Stimulated activated effector memory CD8-positive, alpha-beta T cell treated with anti-CD3 and anti-CD28 coated beads, Interleukin-12 subunit alpha, Interleukin-12 subunit beta, amount 100 ng/mL, for 72 hours (primary cell): ENCODE measurements at regions not wholly inside any gene's neighbourhood (a gene's known extent, or its start where the extent isn't known, plus 50 kb on each side); places are given as distances from the start of the nearest gene placed in this dataset.

Experiments used
- ATAC-seq: fragments of 150-1000 bp; cut with Tn5 transposase; 2 replicates; pipeline ENCODE4 v1.10.0; 2021
- DNase-seq, 2 donors: peaks; one replicate each; pipeline ENCODE4 v3.0.0; 2021 to 2022; ENCODE audit warnings: low spot score in 2 of 2
- H3K27ac Mint-ChIP-seq: one replicate; pipeline ENCODE4 v1.8.0; 2022; ENCODE audit warnings: mild to moderate bottlenecking, mixed read lengths
- H3K36me3 Mint-ChIP-seq: one replicate; pipeline ENCODE4 v1.8.0; 2022; ENCODE audit warnings: mild to moderate bottlenecking, mixed read lengths
- H3K4me1 Mint-ChIP-seq: one replicate; pipeline ENCODE4 v1.8.0; 2022; ENCODE audit warnings: mixed read lengths
- H3K4me3 Mint-ChIP-seq: one replicate; pipeline ENCODE4 v1.8.0; 2022; ENCODE audit warnings: mild to moderate bottlenecking, mixed read lengths
- H3K9me3 Mint-ChIP-seq: one replicate; pipeline ENCODE4 v1.8.0; 2022; ENCODE audit warnings: mixed read lengths

GRCh38 chr16:79294568-79294967, 306.0 kb downstream of the MAF start:
- DNase-seq = no peak
- ATAC-seq = no peak
- Mint-ChIP-seq H3K9me3 (no peaks in the 10 kb centered on the region), H3K4me1 (peaks cover 8% of the 10 kb centered on the region), H3K36me3 (no peaks in the 10 kb centered on the region), H3K27ac (no peak overlapping the region), H3K4me3 (no peak overlapping the region)

DNA sequence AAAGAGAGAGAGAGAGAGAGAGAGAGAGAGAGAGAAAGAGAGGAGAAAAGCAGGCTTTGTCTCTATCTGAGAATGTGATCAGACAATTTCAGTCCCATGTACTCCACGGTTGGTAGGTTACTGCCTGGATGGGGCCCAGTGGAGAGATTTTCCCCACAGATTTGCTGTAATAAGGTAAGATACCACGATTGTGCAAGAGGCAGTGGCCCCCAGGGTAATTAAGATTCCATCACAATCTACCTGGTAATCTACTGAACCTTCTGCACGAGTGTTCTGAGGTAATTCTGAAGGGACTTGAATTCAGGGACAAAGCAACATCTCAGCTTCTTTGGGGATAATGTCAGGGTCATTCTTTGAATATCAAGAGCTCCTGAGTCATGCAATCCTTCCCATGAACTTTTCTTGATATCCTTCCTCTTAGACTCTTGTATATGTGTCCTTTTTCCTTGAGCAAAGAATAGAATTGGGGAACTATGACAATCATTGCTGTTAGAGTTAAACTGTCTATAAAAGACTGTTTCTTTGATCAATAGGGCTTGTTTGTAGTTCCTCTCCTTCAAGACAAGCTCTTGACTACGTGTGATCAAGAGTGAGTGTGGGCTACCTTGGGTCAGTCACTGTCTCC, 306.6 kb downstream of the MAF start:
- H3K27ac Mint-ChIP-seq = no peak overlapping the region
- DNase-seq = no peak
- H3K4me3 Mint-ChIP-seq = no peak overlapping the region
- no peak for ATAC-seq
- peaks cover 13% of the 10 kb centered on the region for H3K4me1 Mint-ChIP-seq
- H3K9me3 Mint-ChIP-seq = peaks cover 2% of the 10 kb centered on the region
- no peaks in the 10 kb centered on the region for H3K36me3 Mint-ChIP-seq

GRCh38 chr16:79288066-79288465, 312.5 kb downstream of the MAF start:
- DNase-seq (no peak), ATAC-seq (peak; percentile 76)
- H3K4me1 Mint-ChIP-seq = peaks cover 36% of the 10 kb centered on the region
- H3K27ac Mint-ChIP-seq = no peak overlapping the region
- H3K36me3 Mint-ChIP-seq = peaks cover 5% of the 10 kb centered on the region
- H3K4me3 Mint-ChIP-seq = peak overlapping the region; percentile 35
- peaks cover 2% of the 10 kb centered on the region for H3K9me3 Mint-ChIP-seq

DNA sequence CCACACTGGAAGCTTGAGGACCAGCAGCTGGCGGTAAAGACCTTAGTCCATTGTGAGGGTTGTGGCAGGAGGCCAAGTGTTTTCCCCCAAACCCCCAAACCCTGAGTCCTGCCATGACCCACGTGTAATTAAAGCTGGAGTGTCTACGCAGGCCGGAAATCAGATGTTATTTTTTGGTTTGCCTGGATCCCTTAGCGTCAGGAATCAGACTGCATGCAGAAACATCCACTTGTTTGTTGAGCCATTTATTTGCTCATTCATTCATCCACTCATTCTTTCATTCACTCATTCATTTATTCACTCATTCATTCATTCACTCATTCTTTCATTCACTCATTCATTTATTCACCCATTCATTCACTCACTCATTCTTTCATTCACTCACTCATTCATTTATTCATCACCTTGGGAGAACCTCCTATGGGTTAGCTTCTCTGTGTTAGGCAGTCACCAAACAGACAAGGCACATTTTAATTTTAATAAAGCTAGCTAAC, 313.1 kb downstream of the MAF start:
- DNase-seq = no peak
- peaks cover 5% of the 10 kb centered on the region for H3K36me3 Mint-ChIP-seq
- H3K9me3 Mint-ChIP-seq = peaks cover 2% of the 10 kb centered on the region
- H3K4me1 Mint-ChIP-seq = peaks cover 42% of the 10 kb centered on the region
- no peak for ATAC-seq
- peak overlapping the region; percentile 35 for H3K4me3 Mint-ChIP-seq
- H3K27ac Mint-ChIP-seq = peak overlapping the region; percentile 87

DNA sequence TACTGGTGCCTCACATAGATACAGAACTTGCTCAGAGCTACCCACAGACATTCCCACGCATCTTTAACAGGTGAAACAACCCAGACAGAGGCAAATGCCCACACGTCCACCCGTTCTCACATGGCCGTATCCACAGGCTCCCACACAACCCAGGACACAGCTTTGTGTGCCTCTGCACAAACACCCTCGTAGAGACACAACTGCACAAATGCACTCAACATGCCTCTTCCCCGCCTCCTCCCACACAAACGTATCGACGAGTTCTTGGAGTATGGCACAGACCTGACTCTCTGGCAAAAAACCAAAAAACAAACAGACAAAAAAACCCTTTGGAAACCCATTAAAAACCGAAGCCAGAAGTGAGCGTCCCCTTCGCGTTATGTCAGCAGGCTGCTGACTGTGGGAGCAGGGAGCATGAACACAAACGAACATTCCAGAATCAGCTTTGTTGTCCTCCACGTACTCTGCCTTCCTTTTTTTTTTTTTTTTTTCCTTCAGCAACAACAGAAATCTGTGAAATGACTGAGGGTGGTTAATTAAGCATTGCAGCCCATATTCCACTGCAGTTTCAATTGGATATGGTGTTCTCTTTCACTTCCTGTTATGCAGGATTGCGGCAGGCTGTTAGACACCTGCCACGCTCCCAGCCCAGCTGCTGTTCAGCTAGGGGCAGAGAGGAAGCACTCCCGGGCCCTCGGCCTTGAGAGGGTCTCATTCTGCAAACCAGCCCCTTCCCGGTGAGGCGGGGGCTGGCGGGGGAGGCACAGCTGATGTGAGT, 313.7 kb downstream of the MAF start:
- peak overlapping the region; percentile 87 for H3K27ac Mint-ChIP-seq
- ATAC-seq (peak; percentile 57), DNase-seq (peak in 1 of 2 donors; percentile 63)
- H3K4me1 Mint-ChIP-seq = peaks cover 48% of the 10 kb centered on the region
- peak overlapping the region; percentile 35 for H3K4me3 Mint-ChIP-seq
- peaks cover 2% of the 10 kb centered on the region for H3K9me3 Mint-ChIP-seq
- H3K36me3 Mint-ChIP-seq = peaks cover 5% of the 10 kb centered on the region

DNA sequence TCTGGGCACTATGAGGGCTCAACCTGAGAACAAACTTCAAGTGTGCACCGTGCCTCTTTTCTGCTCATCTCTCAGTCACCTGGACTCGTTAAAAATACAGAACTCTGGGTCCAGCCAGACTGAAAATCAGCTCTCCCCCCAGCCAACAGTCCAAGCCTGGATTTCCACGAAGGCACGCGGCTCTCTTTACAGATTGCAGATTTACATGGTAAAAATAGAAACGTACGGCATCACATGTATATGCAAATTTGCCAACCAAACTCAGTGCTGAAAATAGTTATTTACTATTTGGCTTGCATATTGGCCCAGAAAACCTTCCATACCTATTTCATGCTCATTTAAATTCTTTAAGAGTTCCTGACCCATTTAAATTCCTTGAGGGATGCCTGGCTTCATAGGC, 315.8 kb downstream of the MAF start:
- no peak for ATAC-seq
- Mint-ChIP-seq H3K4me3 (no peak overlapping the region), H3K9me3 (peaks cover 2% of the 10 kb centered on the region), H3K36me3 (peaks cover 5% of the 10 kb centered on the region), H3K4me1 (peaks cover 67% of the 10 kb centered on the region), H3K27ac (no peak overlapping the region)
- DNase-seq = no peak

DNA sequence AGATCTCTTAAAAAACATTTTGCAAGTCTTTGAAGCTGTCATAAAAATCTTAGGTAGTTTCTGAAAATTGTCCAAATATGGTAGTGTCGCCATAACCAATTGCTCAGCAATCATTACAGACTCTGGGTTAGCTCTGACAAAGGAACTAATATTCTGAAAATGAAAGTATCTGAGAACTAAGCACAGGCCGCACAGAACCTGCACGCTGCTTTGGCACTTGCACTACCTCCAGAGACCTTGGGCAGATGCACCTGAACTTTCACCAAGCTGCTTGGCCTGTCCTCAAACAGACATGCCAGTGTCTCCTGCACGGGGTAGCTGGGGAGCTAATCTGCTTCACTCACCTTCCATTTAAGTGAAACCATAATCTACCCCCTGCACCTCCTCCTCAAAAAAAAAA, 317.0 kb downstream of the MAF start:
- peak overlapping the region; percentile 58 for H3K4me3 Mint-ChIP-seq

GRCh38 chr16:79282806-79283205, 317.7 kb downstream of the MAF start:
- peaks cover 71% of the 10 kb centered on the region for H3K4me1 Mint-ChIP-seq
- ATAC-seq = peak; percentile 54
- H3K36me3 Mint-ChIP-seq = peaks cover 5% of the 10 kb centered on the region
- no peak for DNase-seq
- H3K27ac Mint-ChIP-seq = peak overlapping the region; percentile 55
- no peaks in the 10 kb centered on the region for H3K9me3 Mint-ChIP-seq
- H3K4me3 Mint-ChIP-seq = peak overlapping the region; percentile 58

More for the DNA sequence above, 317.0 kb downstream of the MAF start:
- no peaks in the 10 kb centered on the region for H3K9me3 Mint-ChIP-seq
- ATAC-seq = peak; percentile 67
- DNase-seq = no peak
- H3K4me1 Mint-ChIP-seq = peaks cover 70% of the 10 kb centered on the region
- peaks cover 5% of the 10 kb centered on the region for H3K36me3 Mint-ChIP-seq
- H3K27ac Mint-ChIP-seq = peak overlapping the region; percentile 55

DNA sequence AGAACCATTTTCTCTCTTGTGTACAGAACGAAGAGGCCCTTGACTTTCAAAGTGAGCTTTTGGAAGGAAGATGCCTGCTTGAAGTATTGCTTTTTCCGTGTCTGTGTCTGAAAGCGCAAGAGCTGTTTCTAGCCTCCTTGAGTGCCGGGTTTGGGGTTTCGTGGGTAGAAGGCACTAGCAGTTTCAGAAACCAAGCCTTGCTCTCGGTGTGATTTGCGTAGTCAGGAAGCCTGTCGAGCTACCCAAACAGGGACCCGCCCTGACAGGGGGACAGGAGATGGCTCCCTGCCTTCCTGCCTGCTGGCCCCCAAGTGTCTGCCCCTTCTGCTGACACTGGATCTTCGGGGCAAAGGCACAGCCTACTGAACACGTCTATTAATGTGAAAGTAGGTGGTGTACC, 322.0 kb downstream of the MAF start:
- peaks cover 80% of the 10 kb centered on the region for H3K4me1 Mint-ChIP-seq
- peak overlapping the region; percentile 65 for H3K4me3 Mint-ChIP-seq
- peak overlapping the region; percentile 85 for H3K27ac Mint-ChIP-seq
- DNase-seq (peak; percentile 41 to 77), ATAC-seq (peak; percentile 91)
- no peaks in the 10 kb centered on the region for H3K9me3 Mint-ChIP-seq
- H3K36me3 Mint-ChIP-seq = no peaks in the 10 kb centered on the region

GRCh38 chr16:79276501-79276900, 324.0 kb downstream of the MAF start:
- peaks cover 82% of the 10 kb centered on the region for H3K4me1 Mint-ChIP-seq
- H3K9me3 Mint-ChIP-seq = no peaks in the 10 kb centered on the region

GRCh38 chr16:79274264-79274663, 326.3 kb downstream of the MAF start:
- Mint-ChIP-seq H3K4me1 (peaks cover 81% of the 10 kb centered on the region), H3K36me3 (peaks cover 4% of the 10 kb centered on the region), H3K27ac (no peak overlapping the region), H3K4me3 (no peak overlapping the region), H3K9me3 (no peaks in the 10 kb centered on the region)
- ATAC-seq (no peak), DNase-seq (no peak)

More at GRCh38 chr16:79276501-79276900, 324.0 kb downstream of the MAF start:
- Mint-ChIP-seq H3K27ac (no peak overlapping the region), H3K36me3 (no peaks in the 10 kb centered on the region), H3K4me3 (no peak overlapping the region)
- no peak for DNase-seq
- no peak for ATAC-seq

GRCh38 chr16:79272141-79272577, 328.4 kb downstream of the MAF start:
- H3K36me3 Mint-ChIP-seq = peaks cover 7% of the 10 kb centered on the region
- DNase-seq (peak; percentile 48 to 84), ATAC-seq (peak; percentile 75)
- H3K4me1 Mint-ChIP-seq = peaks cover 83% of the 10 kb centered on the region
- H3K9me3 Mint-ChIP-seq = no peaks in the 10 kb centered on the region
- peak overlapping the region; percentile 93 for H3K27ac Mint-ChIP-seq
- peak overlapping the region; percentile 75 for H3K4me3 Mint-ChIP-seq

- no peak for DNase-seq
- peaks cover 7% of the 10 kb centered on the region for H3K36me3 Mint-ChIP-seq
- peaks cover 83% of the 10 kb centered on the region for H3K4me1 Mint-ChIP-seq
- H3K4me3 Mint-ChIP-seq = peak overlapping the region; percentile 75
- no peaks in the 10 kb centered on the region for H3K9me3 Mint-ChIP-seq
- ATAC-seq = no peak
- peak overlapping the region; percentile 93 for H3K27ac Mint-ChIP-seq
Measured at GRCh38 chr16:79271583-79271982, 329.0 kb downstream of the MAF start.

DNA sequence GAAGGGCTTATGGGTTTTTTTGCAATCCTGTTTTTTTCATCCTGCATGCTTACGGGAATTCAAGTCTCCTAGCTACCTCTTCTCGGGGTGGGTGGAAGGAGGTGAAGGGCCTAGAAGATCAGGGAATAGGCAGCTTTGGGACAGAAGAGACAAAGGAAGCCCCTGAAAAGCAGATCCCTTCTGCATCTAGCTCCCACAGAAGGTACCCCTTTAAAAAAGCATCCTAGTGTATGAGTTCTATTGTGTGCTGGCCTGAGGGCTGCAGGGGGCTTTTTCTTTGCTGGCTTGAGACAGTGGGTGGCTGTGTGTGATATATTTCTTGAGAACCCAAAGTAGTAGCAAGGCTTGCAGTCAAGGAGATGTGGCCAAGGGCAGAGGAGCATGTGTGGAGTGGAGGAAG, 330.5 kb downstream of the MAF start:
- H3K4me3 Mint-ChIP-seq = peak overlapping the region; percentile 75
- H3K36me3 Mint-ChIP-seq = peaks cover 7% of the 10 kb centered on the region
- H3K4me1 Mint-ChIP-seq = peaks cover 86% of the 10 kb centered on the region
- no peaks in the 10 kb centered on the region for H3K9me3 Mint-ChIP-seq
- no peak for DNase-seq
- ATAC-seq = no peak
- H3K27ac Mint-ChIP-seq = peak overlapping the region; percentile 87

DNA sequence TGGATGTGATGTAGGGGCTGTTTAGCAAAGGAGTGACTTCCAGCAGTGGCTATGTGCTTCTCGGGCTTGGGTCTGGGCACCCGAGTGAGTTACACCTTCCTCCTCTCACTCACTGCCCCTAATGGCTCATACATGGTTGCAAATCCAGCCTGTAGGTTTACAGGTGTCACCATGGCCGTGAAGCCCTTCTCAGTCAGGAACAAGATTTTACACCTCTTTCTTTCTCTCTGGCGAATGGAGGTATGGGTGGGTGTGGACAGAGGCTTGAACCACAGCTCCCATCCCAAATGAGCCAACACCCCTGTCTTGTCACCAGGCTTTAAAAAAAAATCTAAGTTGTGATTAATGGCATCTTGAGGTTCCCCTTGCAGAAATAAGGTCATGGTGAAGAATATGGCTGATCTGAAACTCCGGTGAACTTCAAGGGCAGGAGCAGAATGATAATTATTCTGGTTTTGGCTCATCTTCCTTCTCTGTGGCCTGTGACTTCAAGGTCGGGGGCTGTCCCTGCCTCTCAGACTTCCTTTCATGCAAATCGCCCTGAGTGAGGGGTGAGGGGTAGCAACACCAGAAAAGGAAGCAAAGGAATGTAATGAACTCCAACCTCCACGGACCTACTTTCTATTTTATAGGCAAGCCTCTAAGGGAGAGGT, 331.2 kb downstream of the MAF start:
- Mint-ChIP-seq H3K4me3 (peak overlapping the region; percentile 75), H3K27ac (peak overlapping the region; percentile 87), H3K4me1 (peaks cover 93% of the 10 kb centered on the region), H3K36me3 (peaks cover 7% of the 10 kb centered on the region), H3K9me3 (no peaks in the 10 kb centered on the region)
- DNase-seq = peak in 1 of 2 donors; percentile 76
- ATAC-seq = peak; percentile 86
